ENCODE measurements at regions not wholly inside any gene's neighbourhood (a gene's known extent, or its start where the extent isn't known, plus 50 kb on each side); places are given as distances from the start of the nearest gene placed in this dataset.

- no peak for TF ChIP-seq CTCF (IDR thresholded peaks at IDR 0.05; ENCODE audit: extremely low read depth, missing control alignments)
- no peak for DNase-seq (ENCODE audit: low spot score)
Measured at GRCh38 chr22:23373601-23374000, 193.3 kb downstream of the BCR start.

- TF ChIP-seq CTCF (IDR thresholded peaks at IDR 0.05; ENCODE audit: extremely low read depth, missing control alignments) = no peak
- DNase-seq (ENCODE audit: low spot score) = no peak
Measured at GRCh38 chr22:23370251-23370650, 189.9 kb downstream of the BCR start.

GRCh38 chr22:23369054-23369685, 188.9 kb downstream of the BCR start:
- no peak for TF ChIP-seq CTCF (IDR thresholded peaks at IDR 0.05; ENCODE audit: extremely low read depth, missing control alignments)

More at GRCh38 chr22:23369054-23369685, 188.9 kb downstream of the BCR start:
- no peak for DNase-seq (ENCODE audit: low spot score)
